Central memory CD4-positive, alpha-beta T cell (primary cell): ENCODE measurements at regions not wholly inside any gene's neighbourhood (a gene's known extent, or its start where the extent isn't known, plus 50 kb on each side); places are given as distances from the start of the nearest gene placed in this dataset.
"Not testable (repeated sequence)": the region's sequence is repeated elsewhere in the genome, so short reads cannot be mapped to it uniquely, and the experiment has no call there.

ENCODE experiments used
- DNase-seq: peaks from one replicate; pipeline ENCODE4 v3.0.0; 2022

GRCh38 chr6:110558575-110558974 lies 82.2 kb upstream of the SLC22A16 start:
- DNase-seq: no peak

- no peak for DNase-seq
Observed at GRCh38 chr6:110557199-110557598, 80.8 kb upstream of the SLC22A16 start.

- no peak for DNase-seq
Observed at GRCh38 chr6:110556317-110557110, 80.1 kb upstream of the SLC22A16 start.

- no peak for DNase-seq
Observed at GRCh38 chr6:110554966-110555460, 78.6 kb upstream of the SLC22A16 start.

- DNase-seq: no peak
Observed at GRCh38 chr6:110554441-110554840, 78.0 kb upstream of the SLC22A16 start.

- DNase-seq: no peak
Observed at GRCh38 chr6:110552901-110553641, 76.7 kb upstream of the SLC22A16 start.

GRCh38 chr6:110552076-110552475 lies 75.7 kb upstream of the SLC22A16 start:
- no peak for DNase-seq

GRCh38 chr6:110551088-110551487 lies 74.7 kb upstream of the SLC22A16 start:
- DNase-seq: no peak

GRCh38 chr6:110550353-110550752 lies 73.9 kb upstream of the SLC22A16 start:
- DNase-seq: no peak

- no peak for DNase-seq
Observed at GRCh38 chr6:110549277-110549676, 72.9 kb upstream of the SLC22A16 start.

- no peak for DNase-seq
Observed at GRCh38 chr6:110548110-110548847, 71.9 kb upstream of the SLC22A16 start.

- no peak for DNase-seq
Observed at GRCh38 chr6:110547266-110547964, 71.0 kb upstream of the SLC22A16 start.

- no peak for DNase-seq
Observed at GRCh38 chr6:110545081-110545872, 68.9 kb upstream of the SLC22A16 start.

GRCh38 chr6:110544472-110544871 lies 68.1 kb upstream of the SLC22A16 start:
- no peak for DNase-seq

- DNase-seq: no peak
Observed at GRCh38 chr6:110543106-110543505, 66.7 kb upstream of the SLC22A16 start.

GRCh38 chr6:110542311-110543024 lies 66.1 kb upstream of the SLC22A16 start:
- no peak for DNase-seq

GRCh38 chr6:110541701-110542309 lies 65.4 kb upstream of the SLC22A16 start:
- DNase-seq: no peak

- not testable (repeated sequence) for DNase-seq
Observed at GRCh38 chr6:110539277-110540019, 63.0 kb upstream of the SLC22A16 start.

GRCh38 chr6:110538416-110539160 lies 62.2 kb upstream of the SLC22A16 start:
- no peak for DNase-seq
